HG03045 (cell line): ENCODE measurements at regions not wholly inside any gene's neighbourhood (a gene's known extent, or its start where the extent isn't known, plus 50 kb on each side); places are given as distances from the start of the nearest gene placed in this dataset.
"Not testable (repeated sequence)": the region's sequence is repeated elsewhere in the genome, so short reads cannot be mapped to it uniquely, and the experiment has no call there.

Experiments
- ATAC-seq: cut with Tn5 transposase; IDR thresholded peaks from one replicate; pipeline ENCODE4 v1.9.1; 2021; ENCODE audit warnings: mild to moderate bottlenecking, moderate library complexity; ENCODE audit not compliant: unreplicated experiment

GRCh38 chr3:139232341-139232740 lies 111.5 kb upstream of the MRPS22 start:
- ATAC-seq = not testable (repeated sequence)

DNA sequence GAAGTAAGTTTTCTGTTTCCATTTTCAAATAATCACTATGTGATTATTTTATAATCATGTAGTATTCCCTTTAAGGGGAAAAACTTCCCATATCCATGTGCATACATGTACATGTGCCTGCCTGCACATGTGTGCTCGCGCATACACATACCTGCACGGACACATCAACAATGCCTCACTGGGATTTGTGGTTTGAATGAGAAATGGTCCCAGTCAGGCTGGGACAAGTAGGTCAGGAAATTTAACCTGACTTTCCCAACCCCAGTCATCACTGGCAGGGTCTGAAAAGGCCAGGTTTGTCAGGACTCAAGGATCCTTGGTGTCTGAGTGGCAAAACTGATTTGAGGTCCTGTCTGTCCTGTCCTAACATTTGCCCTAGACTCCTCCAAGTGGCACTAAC lies 109.3 kb upstream of the MRPS22 start:
- no peak for ATAC-seq

DNA sequence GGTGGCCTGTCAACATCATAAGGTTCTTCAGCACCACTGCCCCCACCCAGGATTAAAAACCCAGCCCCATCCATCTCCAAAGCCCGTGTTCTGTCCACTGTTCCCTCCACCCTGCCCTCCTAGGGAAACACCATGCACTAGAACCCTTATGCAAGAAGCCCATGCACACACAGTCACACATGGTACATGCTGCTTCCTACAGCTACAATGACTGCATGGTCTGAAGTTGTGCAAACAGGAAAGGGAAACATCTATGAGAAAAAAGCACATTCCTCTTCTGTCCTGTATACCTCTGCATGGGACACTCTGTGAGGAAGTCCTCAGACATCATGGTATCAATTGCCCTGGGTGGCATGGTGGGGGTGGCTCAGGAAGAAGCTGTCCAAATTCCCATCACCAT lies 108.6 kb upstream of the MRPS22 start:
- no peak for ATAC-seq

GRCh38 chr3:139236336-139236735 lies 107.5 kb upstream of the MRPS22 start:
- ATAC-seq = no peak

- ATAC-seq = no peak
Observed at GRCh38 chr3:139238281-139239030, 105.4 kb upstream of the MRPS22 start.

- no peak for ATAC-seq
Observed at GRCh38 chr3:139239550-139239949, 104.3 kb upstream of the MRPS22 start.

GRCh38 chr3:139241783-139242182 lies 102.0 kb upstream of the MRPS22 start:
- ATAC-seq = no peak

DNA sequence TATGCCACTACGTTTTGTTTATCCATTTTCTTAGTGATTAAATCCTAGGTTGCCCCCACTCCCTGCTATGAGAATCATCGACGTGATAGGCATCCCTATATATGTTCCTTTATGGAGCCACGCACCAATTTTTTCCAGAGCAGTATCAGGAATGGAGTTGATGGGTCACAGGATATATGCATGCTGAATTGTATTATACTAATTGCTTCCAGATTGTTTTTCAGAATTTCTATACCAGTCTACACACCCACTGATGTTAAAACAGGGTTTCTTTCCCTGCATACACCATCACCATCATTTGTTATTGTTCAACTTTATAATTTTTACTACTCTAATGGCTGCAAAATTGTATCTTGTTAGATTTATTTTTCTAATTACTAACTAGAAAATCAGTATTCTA lies 100.1 kb upstream of the MRPS22 start:
- no peak for ATAC-seq

GRCh38 chr3:139248593-139249255 lies 95.1 kb upstream of the MRPS22 start:
- ATAC-seq = no peak

DNA sequence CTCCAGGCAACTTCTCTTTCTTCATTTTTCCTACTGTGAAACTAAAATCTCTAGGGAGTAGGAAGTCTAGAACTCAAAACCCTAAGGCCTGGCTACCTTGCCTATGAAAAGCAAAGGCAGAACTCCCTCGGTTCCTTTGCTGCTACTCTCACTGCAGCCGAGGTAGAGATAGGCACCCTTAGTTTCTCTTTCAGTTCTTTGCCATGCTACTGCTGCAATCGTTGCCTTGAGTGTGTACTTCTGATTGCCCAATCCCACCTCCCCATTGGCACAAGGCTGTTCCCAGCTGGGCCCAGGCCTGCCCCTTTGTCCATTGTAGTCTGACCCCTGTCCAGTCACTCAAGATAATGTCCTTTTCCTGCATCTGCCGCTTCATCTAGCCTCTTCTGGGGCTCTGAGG lies 92.3 kb upstream of the MRPS22 start:
- ATAC-seq = no peak

DNA sequence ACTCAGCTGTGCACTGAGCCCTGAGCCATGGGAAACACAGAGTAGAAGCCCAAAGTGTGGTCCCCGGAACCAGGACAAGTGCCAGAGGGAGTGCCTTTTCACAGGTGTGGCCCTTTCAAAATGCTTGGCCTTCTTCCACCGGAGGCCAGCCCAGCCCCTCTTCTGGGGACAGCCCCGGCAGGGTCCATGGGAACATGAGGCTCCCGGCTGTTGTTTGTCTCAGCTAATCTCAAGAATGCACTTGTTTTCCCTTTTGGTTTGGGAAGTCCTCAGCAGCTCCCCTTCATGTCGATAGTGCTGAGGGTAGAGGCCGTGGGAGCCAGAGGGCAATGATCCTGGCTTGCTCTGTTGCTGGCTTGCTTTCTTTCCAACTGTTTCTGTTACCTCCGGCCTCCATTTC lies 91.1 kb upstream of the MRPS22 start:
- ATAC-seq = no peak

- no peak for ATAC-seq
Observed at GRCh38 chr3:139258276-139258675, 85.5 kb upstream of the MRPS22 start.

DNA sequence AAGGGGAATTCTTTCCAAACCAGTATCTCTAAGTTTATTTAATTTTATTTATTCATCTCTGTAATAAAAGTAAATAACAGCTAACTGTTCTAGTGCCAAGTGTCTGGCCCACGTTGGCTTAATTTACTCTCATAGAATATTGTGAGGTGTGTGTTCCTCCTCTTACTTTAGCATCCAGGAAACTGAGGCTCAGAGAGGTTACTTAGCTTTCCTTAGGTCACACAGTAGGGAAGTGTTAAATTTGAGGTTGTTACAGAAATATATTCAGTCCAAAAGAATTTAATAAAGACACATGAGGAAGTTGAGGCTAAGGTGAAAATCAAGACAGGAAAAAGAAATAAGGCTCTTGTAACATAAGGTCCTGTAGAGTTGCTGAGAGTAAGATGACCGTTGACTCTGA lies 84.4 kb upstream of the MRPS22 start:
- ATAC-seq = no peak

DNA sequence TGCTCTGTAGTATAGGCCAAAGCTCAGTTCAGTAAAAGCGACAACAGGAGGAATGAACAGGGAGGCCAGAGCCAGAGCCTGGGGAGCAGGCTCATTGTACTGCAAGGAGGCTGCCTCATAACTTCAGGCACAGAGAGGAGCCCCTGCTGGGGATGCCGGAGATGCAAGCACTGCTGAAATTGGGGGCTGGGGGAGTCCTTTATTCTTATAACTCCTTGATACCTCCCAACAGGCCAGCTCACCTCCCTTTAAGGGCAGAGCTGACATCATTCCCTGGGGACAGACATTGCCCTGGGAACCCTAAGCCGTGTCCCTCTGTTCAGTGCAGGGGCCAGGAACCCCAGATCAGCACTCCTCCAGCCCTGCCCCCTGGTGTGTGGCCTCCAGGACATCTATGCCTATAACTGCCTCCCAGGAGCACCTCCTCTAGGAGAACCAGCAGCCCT lies 83.8 kb upstream of the MRPS22 start:
- ATAC-seq = no peak

DNA sequence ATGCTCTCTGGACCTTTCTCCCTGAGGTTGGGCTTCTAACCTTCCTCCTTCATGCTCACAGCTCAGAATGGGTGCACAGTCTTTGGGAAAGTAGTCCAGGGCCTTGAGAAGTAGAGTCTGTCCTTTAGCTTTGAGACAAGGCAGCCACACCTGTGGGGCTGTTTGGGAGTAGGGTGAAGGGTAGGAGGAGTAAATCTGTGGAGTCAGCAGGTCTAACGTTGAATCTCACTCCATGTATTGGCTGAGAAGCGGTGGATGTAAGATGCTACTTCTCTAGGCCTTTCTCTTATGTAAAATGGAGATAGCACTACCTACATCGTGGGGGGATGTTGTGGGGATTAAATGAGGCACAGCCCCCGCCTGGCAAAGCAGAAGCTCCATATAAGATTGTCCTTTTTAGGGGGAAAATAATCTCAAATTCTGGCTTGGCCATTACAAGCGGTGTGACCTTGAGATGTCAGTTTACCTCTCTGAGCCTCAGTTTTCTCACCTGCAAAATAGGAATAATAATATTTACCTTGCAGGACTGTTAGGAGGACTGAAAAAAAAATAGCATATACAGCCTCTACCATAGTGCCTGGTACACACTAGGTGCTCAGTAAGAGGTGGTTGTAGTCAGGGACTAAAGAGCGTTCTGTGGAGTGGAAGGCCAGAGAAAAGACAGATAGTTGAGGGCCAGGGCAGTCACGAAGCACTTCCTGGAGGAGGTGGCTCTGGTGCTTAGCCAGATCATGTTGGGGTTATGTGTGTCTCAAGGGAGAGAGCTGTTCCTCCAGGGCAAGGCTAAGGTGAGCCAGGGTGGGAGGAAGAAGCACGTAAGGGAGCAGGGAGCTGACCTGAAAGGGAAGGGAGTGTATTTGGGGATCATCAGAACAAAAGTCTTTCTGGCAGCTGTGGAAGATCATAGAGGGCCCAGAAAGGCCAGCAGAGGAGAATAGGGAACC lies 82.8 kb upstream of the MRPS22 start:
- ATAC-seq = no peak

- ATAC-seq = no peak
Observed at GRCh38 chr3:139261754-139262586, 81.8 kb upstream of the MRPS22 start.

DNA sequence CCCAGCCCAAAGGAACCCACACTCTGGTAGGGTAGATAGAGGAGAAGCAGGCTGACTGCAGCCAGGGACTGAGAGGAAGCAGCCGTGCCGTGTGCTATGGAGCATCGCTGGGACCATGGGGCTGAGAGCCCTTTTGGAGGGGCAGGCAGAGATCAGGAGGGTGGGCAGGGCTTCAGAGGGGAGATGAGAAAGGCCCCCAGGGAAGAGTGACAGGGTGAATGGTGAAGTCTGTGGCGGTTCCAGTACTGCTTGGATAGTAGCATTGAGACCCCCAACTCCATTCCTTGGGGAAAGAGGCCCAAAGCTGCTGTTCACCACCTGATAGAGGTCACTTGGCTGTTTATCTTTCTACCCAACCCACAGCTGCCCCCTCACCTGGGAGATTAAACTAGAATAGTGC lies 80.0 kb upstream of the MRPS22 start:
- ATAC-seq = no peak

GRCh38 chr3:139264375-139264774 lies 79.4 kb upstream of the MRPS22 start:
- no peak for ATAC-seq

DNA sequence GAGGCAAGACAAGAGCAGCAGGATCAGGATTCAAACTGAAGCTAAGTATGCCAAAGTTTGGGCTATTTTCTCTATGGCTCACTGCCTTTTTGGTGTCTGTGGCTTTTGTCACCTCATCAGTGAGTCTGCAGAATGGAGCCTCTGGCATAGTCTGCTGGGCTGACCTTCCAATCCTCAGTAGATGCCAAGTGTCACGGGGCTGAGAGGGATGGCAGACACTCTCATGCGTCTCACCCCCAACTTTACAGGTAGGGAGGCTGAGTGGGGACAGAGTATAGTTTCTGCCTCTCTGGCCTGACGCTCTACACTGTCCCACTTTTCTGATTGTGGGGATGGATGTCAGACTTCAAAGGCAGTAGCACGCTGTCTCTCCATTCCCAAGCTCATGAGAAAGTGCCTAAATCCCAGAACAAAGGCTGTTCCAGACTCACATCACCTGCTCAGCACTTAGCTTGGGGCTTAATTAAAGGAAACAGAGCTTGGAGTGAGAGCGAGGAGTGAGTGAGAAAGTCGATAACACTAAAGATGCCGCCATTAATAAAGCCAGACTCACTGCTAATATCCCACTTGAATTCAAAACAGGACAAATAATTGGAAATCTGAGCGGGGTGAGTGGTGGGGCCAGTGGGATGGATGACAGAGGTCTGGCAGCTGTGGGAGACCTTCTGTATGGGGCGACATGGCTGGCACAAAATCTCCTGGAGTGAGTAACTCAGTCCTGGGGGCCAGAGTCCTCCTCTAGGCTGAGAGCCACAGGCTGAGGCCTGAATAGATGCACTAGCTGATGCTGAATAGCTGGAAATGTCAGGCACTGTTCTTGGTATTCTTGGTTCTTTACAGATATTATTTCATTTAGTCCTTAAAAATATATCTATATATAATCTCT lies 78.4 kb upstream of the MRPS22 start:
- no peak for ATAC-seq
